Type B pancreatic cell (in vitro differentiated cells): ENCODE measurements at regions not wholly inside any gene's neighbourhood (a gene's known extent, or its start where the extent isn't known, plus 50 kb on each side); places are given as distances from the start of the nearest gene placed in this dataset.

ENCODE experiments used
- DNase-seq: peaks from one replicate; pipeline ENCODE4 v3.0.0; 2021; ENCODE audit warnings: mixed read lengths; ENCODE audit not compliant: unreplicated experiment; ENCODE audit errors: extremely low spot score
- H3K27ac Mint-ChIP-seq: 2 replicates; pipeline ENCODE4 v1.8.0; 2021; ENCODE audit warnings: mild to moderate bottlenecking, mixed read lengths
- H3K27me3 Mint-ChIP-seq: 2 replicates; pipeline ENCODE4 v1.8.0; 2021; ENCODE audit warnings: mixed read lengths
- H3K36me3 Mint-ChIP-seq: 2 replicates; pipeline ENCODE4 v1.8.0; 2021; ENCODE audit warnings: mixed read lengths
- H3K4me1 Mint-ChIP-seq: one replicate; pipeline ENCODE4 v1.8.0; 2021; ENCODE audit warnings: mixed read lengths; ENCODE audit not compliant: unreplicated experiment
- H3K4me3 Mint-ChIP-seq: 2 replicates; pipeline ENCODE4 v1.8.0; 2021; ENCODE audit warnings: mild to moderate bottlenecking, mixed read lengths
- H3K9me3 Mint-ChIP-seq: 2 replicates; pipeline ENCODE4 v1.8.0; 2021; ENCODE audit warnings: mixed read lengths
- TF ChIP-seq, protein P1 (sequence below): fragments of 200-600 bp; sonication (generic); conservative IDR thresholded peaks from 2 replicates; pipeline ENCODE4 v1.5.0; 2021; ENCODE audit warnings: antibody characterized with exemption, mild to moderate bottlenecking

DNA sequence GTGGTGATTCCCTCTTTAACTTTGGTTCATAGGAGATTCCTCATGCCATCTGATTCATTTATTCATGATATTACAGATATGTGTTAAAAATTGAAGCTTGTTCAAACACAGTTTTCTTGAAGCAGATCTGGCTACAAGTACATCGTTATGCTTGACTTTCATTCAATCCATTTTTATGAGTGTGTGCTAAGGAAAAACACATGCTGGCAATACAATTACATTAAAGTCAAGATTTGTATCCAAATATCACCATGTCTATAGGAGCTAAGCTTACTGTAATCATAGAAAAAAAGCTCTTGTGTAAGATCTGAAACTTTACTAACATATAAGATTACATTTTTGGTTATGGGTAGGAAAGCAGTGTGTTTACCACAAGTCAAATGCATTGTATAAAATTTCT is 151.8 kb upstream of the FAT1 start:
- no peaks in the 10 kb centered on the region for H3K36me3 Mint-ChIP-seq
- no peak overlapping the region for H3K27ac Mint-ChIP-seq
- TF ChIP-seq, protein P1, sequence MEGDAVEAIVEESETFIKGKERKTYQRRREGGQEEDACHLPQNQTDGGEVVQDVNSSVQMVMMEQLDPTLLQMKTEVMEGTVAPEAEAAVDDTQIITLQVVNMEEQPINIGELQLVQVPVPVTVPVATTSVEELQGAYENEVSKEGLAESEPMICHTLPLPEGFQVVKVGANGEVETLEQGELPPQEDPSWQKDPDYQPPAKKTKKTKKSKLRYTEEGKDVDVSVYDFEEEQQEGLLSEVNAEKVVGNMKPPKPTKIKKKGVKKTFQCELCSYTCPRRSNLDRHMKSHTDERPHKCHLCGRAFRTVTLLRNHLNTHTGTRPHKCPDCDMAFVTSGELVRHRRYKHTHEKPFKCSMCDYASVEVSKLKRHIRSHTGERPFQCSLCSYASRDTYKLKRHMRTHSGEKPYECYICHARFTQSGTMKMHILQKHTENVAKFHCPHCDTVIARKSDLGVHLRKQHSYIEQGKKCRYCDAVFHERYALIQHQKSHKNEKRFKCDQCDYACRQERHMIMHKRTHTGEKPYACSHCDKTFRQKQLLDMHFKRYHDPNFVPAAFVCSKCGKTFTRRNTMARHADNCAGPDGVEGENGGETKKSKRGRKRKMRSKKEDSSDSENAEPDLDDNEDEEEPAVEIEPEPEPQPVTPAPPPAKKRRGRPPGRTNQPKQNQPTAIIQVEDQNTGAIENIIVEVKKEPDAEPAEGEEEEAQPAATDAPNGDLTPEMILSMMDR, result no peak
- H3K27me3 Mint-ChIP-seq, result no peaks in the 10 kb centered on the region
- no peaks in the 10 kb centered on the region for H3K4me1 Mint-ChIP-seq
- no peak overlapping the region for H3K4me3 Mint-ChIP-seq
- DNase-seq, result no peak
- no peaks in the 10 kb centered on the region for H3K9me3 Mint-ChIP-seq

DNA sequence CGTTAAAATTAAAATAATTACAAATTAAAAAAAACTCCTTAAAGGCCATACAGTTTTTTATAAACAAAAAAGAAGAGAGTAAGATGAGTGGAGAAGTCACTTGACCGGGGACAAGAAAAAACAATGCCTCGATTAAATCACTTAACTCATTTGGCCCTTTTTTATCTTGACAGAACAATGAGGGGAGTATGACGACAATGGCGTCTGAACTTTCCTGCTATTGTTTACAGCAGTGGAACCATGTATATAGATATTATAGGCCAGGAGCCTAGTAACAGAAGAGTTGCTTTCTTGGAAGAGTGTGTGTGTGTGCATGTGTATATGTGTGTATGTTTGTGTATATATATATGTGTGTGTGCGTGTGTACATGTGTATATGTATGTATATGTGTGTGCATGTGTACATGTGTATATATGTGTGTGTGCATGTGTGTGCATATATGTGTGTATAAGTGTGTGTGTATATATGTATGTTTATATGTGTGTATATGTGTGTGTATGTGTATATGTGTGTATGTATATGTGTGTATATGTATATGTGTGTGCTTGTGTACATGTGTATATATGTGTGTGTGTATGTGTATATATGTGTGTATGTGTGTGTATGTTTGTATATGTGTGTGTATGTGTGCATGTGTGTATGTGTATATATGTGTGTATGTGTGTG is 153.4 kb upstream of the FAT1 start:
- no peaks in the 10 kb centered on the region for H3K4me1 Mint-ChIP-seq
- H3K27ac Mint-ChIP-seq, result no peak overlapping the region
- no peaks in the 10 kb centered on the region for H3K36me3 Mint-ChIP-seq
- no peak for DNase-seq
- no peak overlapping the region for H3K4me3 Mint-ChIP-seq
- no peaks in the 10 kb centered on the region for H3K27me3 Mint-ChIP-seq
- TF ChIP-seq, protein P1, result no peak
- H3K9me3 Mint-ChIP-seq, result no peaks in the 10 kb centered on the region

DNA sequence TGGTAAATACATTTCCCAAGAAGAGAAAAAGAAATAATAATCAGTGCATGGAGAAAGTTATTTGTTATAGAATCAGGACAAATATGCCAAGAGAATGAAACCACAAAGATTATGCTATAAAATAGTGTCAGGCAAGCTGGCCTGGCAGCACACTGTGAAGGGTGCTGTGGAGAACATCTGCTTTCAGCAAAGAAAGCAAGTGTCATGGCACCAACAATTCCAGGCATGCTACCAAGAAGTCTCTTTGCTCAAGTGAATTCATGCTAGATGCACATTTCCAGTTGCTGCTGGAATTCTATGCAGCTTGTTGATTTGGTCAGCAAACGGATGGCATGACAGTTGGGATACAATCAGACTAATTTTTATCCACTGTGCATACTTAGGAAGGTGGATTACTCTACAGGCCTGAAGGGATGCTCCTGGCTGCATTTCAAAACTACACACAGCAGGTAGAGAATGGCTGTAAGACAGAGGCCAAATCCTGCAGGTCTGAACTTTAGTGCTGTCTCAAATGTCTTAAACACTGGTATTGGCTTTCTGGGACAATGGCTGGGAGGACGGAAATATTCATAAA is 154.6 kb upstream of the FAT1 start:
- H3K4me3 Mint-ChIP-seq, result no peak overlapping the region
- H3K27me3 Mint-ChIP-seq, result no peaks in the 10 kb centered on the region
- no peak for DNase-seq
- no peaks in the 10 kb centered on the region for H3K9me3 Mint-ChIP-seq
- no peaks in the 10 kb centered on the region for H3K4me1 Mint-ChIP-seq
- no peaks in the 10 kb centered on the region for H3K36me3 Mint-ChIP-seq
- H3K27ac Mint-ChIP-seq, result no peak overlapping the region
- TF ChIP-seq, protein P1, result no peak

DNA sequence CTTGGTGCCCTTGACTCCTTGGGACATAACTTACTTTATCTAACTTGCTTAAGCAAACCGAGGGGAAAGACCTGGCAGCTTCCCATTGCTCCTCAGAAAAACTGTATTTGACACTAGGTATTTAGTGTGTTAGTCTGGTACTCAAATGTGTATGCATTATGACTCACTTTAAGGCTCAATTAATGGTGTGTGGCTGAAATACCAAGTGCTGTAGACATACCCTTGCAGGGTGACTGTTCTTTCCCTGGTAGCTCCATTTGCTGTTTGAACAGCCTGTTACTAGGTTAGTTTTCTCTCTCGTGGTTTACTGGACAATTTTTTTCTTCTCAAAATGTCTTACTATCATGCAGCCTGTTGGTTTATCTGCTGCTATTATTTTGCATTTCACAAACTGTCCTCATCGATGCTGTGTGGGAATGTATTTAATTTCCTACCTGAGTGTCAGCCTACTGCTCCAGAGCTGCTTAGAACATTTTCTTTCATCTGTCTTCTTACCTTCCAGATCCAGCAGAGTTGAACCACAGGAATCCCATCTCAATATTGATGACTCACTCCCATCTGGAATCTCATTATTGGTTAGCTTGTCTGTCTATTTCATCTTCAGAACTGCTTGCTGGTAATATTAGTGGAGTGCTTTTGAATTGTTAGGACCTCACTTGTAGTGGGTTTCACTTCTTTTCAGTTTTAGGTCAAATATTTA is 158.0 kb upstream of the FAT1 start:
- no peak for DNase-seq
- no peaks in the 10 kb centered on the region for H3K27me3 Mint-ChIP-seq
- H3K27ac Mint-ChIP-seq, result no peak overlapping the region
- TF ChIP-seq, protein P1, result no peak
- no peaks in the 10 kb centered on the region for H3K9me3 Mint-ChIP-seq
- peaks cover 8% of the 10 kb centered on the region for H3K4me1 Mint-ChIP-seq
- H3K4me3 Mint-ChIP-seq, result no peak overlapping the region
- no peaks in the 10 kb centered on the region for H3K36me3 Mint-ChIP-seq

DNA sequence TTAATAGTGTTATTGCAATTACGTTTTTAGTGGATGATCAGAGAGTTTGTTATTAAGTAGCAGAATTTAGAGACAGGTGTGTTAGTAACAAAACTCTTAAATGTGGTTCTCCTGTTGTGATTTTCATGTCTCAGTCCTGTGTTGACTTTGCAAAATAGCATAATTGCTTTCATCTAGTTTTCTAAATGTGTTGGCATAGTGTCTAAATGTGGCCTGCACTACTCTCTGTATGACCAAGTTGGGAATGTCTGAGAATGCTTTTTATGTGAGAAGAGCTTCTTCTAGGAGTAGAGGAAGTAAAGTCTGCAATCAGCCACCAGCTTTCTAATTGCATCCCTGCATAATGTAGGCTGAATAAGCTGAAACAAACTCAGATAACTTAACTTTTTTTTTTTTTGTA is 158.6 kb upstream of the FAT1 start:
- Mint-ChIP-seq H3K4me3 (no peak overlapping the region), H3K36me3 (no peaks in the 10 kb centered on the region), H3K27ac (no peak overlapping the region), H3K9me3 (no peaks in the 10 kb centered on the region), H3K27me3 (no peaks in the 10 kb centered on the region), H3K4me1 (peaks cover 12% of the 10 kb centered on the region)
- TF ChIP-seq, protein P1, result no peak
- no peak for DNase-seq
